Left hindlimb (tissue), 1 donor: ENCODE measurements at regions not wholly inside any gene's neighbourhood (a gene's known extent, or its start where the extent isn't known, plus 50 kb on each side); places are given as distances from the start of the nearest gene placed in this dataset.

Source experiments
- DNase-seq: peaks from one replicate; pipeline ENCODE4 v3.0.0-alpha.2; 2018

- DNase-seq = no peak
Observed at GRCh38 chrX:126886997-126887396, 67.5 kb downstream of the PRR32 start.

GRCh38 chrX:126900937-126901336, 81.4 kb downstream of the PRR32 start:
- DNase-seq = no peak

- no peak for DNase-seq
Observed at GRCh38 chrX:126929071-126929470, 109.5 kb downstream of the PRR32 start.

- no peak for DNase-seq
Observed at GRCh38 chrX:126967225-126967624, 147.7 kb downstream of the PRR32 start.

GRCh38 chrX:126982158-126982557, 162.6 kb downstream of the PRR32 start:
- DNase-seq = no peak

- DNase-seq = no peak
Observed at GRCh38 chrX:126985027-126985426, 165.5 kb downstream of the PRR32 start.

GRCh38 chrX:126985981-126986380, 166.5 kb downstream of the PRR32 start:
- peak; percentile 29 for DNase-seq

- DNase-seq = no peak
Observed at GRCh38 chrX:126994032-126994600, 174.6 kb downstream of the PRR32 start.

GRCh38 chrX:127011629-127012028, 192.1 kb downstream of the PRR32 start:
- DNase-seq = no peak

GRCh38 chrX:127025013-127025412, 205.5 kb downstream of the PRR32 start:
- DNase-seq = no peak

GRCh38 chrX:127030016-127030748, 210.7 kb downstream of the PRR32 start:
- no peak for DNase-seq

- no peak for DNase-seq
Observed at GRCh38 chrX:127037159-127037558, 217.6 kb downstream of the PRR32 start.

- no peak for DNase-seq
Observed at GRCh38 chrX:127038065-127038464, 218.5 kb downstream of the PRR32 start.

- no peak for DNase-seq
Observed at GRCh38 chrX:127057891-127058619, 238.5 kb downstream of the PRR32 start.

GRCh38 chrX:127085939-127086338, 266.4 kb downstream of the PRR32 start:
- DNase-seq = no peak

GRCh38 chrX:127112726-127113125, 293.2 kb downstream of the PRR32 start:
- no peak for DNase-seq

GRCh38 chrX:127124871-127125270, 305.3 kb downstream of the PRR32 start:
- no peak for DNase-seq

GRCh38 chrX:127128282-127128681, 308.8 kb downstream of the PRR32 start:
- DNase-seq = no peak

GRCh38 chrX:127129510-127129909, 310.0 kb downstream of the PRR32 start:
- DNase-seq = no peak

GRCh38 chrX:127138218-127138617, 318.7 kb downstream of the PRR32 start:
- no peak for DNase-seq

GRCh38 chrX:127177966-127178365, 358.4 kb downstream of the PRR32 start:
- no peak for DNase-seq

GRCh38 chrX:127187095-127187494, 367.6 kb downstream of the PRR32 start:
- DNase-seq = no peak

GRCh38 chrX:127190381-127190780, 370.9 kb downstream of the PRR32 start:
- no peak for DNase-seq

GRCh38 chrX:127207326-127207725, 387.8 kb downstream of the PRR32 start:
- no peak for DNase-seq
